Effector CD4-positive, alpha-beta T cell (primary cell): ENCODE measurements at regions not wholly inside any gene's neighbourhood (a gene's known extent, or its start where the extent isn't known, plus 50 kb on each side); places are given as distances from the start of the nearest gene placed in this dataset.
A peak's percentile ranks its signal among the peaks of the same experiment; 100 is the strongest.
"Not testable (repeated sequence)": the region's sequence is repeated elsewhere in the genome, so short reads cannot be mapped to it uniquely, and the experiment has no call there.

Source experiments
- DNase-seq: peaks from one replicate; pipeline ENCODE4 v3.0.0-alpha.2; 2020

DNA sequence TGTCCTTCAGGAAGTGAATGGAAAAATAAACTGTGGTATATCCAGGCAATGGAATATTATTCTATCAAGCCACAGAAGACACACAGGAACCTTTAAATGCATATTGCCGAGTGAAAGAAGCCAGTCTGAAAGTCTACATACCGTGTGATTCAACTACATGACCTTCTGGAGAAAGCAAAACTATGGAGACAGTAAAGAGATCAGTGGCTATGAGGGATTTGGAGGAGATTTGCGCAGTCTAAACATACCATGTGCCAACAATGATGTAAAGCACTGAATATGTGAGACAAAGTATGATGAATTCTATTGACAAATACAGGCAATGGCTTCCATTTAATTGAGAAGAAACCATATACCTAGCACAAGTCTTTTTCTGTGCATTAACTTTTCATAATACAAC, 518.3 kb upstream of the ZNF337 start:
- no peak for DNase-seq

DNA sequence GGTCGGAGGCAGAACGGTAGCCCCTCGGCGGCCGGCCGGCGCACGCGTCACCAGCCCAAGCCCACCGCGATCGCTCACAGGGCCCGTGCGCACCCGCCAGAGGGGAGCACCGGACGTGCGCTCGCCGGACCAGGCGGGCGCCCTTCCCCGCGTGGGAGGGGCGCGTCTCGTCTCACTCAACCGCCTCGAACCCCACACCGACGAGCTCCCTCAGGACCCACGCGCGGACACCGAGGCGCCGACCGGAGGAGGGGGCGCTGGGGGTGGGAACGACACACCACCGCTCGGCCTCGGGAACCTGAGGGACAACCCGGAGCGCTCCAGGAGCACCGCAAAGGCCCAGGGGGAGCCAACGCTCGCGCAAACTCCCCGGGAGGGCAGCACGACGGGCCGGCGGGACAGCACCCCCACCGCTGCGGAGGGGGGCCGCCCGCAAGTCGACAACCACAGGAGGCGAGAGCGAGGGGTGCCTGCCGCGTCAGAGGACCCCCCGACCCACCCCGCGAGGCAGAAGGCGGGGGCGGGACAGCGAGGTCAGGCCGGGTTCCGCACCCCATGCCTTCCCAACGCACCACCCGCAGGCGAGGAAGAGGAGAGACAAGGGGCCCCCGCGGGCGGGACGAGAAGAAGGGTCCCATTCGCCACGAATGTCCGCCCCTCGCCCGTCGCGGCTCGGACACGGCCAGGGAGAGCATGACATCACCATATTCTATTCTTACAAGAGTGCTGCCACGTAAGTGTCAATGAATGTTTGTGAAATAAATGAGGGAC, 512.7 kb upstream of the ZNF337 start:
- DNase-seq = no peak

DNA sequence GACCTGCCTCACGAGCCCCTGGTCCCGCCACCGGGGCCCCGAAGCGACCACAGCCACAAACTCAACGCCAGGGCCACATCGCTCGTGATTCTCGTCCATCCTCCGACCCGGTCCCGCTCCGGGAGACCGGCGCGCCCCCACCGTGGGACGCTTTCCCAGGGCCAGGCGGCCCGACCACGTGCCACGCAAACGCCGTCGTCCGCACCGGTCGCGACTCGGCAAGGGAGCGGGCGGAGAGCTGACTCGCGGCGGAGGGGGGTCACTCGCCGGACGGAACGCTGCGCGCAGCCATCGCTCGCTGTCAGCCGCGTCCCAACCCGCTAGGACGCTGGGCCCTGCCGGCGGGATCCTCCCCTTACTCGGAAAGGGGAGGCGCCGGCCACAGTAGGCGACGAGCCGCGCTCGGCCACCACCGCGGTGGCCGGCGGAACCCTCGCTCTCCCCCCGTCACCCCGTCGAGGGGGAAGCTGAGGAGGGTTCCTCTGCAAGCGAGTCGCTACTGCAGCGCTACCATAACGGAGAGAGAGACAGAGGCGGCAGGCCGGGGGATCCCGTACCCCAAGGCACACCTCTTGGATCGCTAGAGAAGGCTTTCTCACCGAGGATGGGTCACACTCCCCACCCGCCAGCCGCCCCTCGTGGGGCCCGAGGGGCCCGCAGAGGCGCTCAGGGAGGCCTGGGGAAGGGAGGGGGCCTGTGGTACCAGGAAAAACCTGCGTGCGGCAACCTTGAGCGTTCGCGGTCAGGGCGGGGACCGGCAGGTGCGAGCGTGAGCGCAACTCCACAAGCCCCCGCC, 511.8 kb upstream of the ZNF337 start:
- DNase-seq = peak; percentile 2

DNA sequence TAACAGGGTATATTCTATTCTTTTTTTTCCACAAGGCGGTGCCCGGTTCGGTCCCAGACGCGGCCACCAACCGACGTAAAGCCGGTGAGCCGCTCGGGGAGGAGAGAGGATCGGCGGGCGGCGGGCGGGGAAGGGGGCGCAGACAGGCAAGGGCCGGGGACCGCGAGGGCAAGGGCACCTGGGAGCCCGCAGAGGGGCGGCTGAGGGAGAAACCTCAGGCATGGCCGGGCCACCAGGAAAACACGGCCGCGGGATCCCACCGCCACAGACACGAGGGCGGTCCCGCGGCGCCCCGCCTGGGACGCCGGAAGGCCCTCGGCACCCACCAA, 511.3 kb upstream of the ZNF337 start:
- DNase-seq = not testable (repeated sequence)

DNA sequence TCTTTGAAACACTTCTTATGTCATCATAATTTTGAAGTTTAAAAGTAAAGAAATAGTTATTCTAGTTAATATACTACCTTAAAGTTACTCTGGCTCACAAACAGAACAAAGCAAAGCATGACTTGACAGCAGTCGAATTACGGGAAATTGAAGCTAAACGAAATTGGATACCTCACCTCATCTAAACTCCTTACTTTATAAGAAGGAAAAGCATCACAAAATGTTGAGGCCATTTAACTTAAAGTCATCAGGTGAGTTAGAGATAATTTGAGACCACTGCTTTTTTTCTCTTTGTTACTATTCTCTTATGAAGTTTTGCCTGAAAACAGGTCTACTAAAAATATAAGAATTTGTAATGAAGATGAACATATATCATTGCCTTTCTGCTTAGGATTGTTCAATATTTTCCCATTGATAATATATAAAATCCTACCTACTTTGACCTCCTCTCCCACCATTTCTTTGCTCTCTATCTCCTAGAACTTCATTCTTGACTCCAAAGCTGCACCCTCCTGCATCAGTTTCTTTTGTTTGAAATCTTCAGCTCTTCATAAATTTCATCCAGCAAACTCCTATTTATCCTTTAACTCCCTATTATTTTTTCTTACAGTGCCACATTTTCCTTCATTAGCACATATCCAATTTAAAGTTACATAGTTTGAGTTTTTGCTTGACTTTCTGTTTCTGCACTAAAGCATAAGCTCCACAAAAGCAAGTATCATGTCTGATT, 510.7 kb upstream of the ZNF337 start:
- DNase-seq = no peak

DNA sequence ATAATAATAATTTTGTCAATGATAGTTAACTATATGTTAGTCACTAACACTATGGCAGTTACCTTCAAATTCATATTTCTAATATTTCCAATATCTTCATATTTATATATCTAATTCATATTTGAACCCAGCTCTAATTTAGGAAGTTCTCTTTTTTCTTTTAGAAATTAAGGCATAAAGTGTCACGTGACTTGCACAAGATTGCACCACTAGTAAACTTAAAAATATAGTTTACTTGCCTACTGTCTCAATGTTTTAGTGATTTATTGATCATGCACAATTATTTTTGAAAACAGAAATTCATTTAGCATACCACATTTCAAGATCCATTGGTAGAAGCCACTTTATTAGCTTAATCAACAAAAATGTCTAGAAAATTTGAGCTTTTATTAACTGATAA, 508.7 kb upstream of the ZNF337 start:
- DNase-seq = no peak

DNA sequence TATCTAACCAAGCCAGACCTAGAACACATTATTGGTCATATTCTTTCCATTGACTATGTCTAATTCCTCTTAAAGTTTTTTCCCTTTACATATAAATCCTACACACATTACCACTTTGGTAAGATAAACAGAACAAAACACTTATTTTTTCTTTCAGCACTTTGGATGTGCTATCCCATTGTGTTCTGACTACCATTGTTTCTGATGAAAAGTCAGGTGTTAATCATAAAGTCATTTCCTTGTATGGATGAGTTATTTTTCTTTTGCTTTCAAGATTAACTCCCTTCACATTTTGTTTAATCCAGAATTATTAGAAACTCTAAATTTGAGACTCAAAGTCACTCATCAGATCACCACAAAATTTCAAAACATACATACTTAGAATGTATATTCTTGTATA, 504.4 kb upstream of the ZNF337 start:
- not testable (repeated sequence) for DNase-seq

DNA sequence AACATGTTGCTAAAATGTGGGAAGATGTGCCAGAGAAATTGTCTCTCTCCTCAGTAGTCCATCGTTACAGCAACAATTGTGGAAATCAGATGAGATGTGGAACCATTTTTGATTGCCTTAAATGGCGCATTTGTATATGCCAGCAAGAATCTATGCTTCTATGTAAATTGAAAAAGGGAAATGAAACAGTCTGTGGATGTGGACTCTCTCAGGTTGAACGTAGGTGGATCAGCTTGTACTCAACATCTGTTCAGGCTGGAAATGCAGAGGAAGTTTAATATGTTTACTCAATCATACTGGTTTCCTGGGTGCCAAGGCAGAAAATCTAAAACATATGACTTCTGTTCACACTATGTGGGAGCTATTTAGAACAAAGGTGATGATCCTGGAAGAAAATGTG, 490.7 kb upstream of the ZNF337 start:
- not testable (repeated sequence) for DNase-seq

DNA sequence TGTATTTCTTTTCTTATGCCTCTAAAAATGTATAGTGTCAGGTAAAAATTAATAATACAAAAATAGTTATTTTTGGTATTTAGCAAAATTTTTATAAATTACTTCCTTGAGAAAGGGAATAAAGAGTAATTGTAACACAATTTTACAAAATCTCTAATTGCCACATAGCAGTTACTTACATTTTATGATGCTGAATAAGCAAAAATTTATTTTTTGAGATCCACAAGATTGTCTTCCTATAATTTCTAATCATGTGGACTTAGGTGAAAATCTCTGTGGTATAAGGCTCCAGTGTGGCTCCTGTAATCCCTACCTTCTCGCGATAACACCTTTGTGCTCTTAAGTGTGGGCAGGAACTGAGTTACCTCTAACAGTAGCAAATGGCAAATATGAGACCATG, 487.1 kb upstream of the ZNF337 start:
- DNase-seq = not testable (repeated sequence)

DNA sequence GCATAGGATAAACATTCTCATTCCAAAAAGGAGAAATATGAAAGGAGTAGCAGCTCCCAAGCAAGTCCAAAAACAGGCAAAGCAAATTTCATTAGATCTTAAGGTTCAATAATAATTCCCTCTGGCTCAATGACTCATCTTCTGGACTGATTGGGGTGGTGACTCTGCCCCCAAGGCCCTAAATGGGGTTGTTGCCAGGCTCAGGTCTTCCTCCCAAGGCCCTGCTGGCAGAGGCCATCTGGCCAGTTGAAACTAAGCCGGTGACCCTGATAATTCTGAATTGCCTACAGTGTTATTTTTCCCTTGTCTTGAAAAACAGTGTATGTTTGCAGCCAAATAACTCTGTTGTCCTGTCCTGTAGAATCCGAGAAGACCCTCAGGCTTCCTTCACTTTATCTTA, 484.7 kb upstream of the ZNF337 start:
- not testable (repeated sequence) for DNase-seq

DNA sequence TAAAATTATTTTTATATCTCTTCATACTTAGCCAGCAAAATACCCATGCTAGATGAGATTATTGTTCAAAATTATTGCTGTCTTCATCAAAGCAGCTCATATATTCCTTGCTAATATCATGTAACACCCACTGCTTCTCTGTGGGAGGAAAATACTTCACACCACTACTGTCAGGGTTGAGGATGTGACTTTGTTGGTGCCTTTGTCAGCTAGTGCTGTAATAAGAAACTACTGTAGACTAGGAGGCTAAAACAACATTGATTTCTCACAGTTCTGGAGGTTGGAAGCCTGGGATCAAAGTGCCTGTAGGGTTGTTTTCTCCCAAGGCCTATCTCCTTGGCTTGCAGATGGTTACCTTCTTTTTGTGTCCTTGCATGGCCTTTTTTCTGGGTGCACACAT, 475.2 kb upstream of the ZNF337 start:
- not testable (repeated sequence) for DNase-seq

DNA sequence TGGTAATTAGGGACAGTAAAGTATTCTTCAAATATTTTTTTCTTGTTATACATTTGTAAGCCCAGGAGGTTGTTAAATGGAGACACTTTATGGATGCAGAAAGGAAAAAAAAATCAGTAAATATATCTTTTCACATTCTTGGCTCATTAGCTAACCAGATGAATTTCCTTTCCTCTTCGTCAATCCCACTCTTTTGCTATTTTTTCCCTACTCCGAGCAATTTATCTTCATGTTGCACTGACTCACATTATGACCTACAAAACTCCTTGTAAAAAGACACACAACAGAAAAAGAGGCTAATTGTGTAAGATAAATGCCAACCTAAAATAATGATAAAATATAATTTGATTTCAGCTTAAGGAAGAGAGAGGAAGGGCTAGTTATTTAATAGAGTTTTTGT, 472.9 kb upstream of the ZNF337 start:
- DNase-seq = no peak

DNA sequence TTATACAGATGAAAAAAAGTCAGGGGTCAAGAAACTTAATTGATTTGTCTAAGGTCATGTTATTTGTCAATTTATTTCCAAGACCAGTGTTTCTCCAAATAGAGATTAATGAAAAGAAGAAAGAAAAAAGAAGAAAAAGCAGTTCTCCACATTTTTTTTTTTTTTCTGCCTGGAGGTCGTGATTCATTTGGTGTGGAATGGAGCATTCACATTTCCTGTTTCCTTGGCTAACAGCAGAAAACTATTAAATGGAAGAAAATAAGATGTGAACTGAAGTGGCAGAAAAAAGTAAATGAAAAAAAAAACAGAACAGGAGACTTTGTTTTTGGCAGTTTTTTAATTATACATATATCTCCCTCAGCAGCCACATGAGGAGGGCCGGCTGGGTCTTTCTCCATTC, 470.8 kb upstream of the ZNF337 start:
- no peak for DNase-seq

DNA sequence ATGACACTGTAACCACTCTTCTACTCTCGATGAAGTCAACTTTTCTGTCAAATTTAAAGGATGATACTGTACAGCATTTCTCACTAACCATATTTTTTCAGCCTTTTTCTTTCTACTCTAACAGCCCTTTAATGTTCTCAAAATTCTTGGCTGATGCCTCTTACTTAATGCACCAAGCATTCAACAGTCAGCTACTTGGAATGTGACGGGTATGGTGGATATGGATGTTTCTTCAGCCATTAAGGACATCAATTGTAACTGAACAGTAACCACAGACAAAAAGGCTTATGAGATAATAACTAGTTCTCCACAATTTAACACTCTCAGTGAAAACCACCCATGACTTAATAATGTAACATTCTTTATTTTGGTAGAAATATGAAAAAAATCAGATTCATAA, 467.2 kb upstream of the ZNF337 start:
- DNase-seq = no peak

DNA sequence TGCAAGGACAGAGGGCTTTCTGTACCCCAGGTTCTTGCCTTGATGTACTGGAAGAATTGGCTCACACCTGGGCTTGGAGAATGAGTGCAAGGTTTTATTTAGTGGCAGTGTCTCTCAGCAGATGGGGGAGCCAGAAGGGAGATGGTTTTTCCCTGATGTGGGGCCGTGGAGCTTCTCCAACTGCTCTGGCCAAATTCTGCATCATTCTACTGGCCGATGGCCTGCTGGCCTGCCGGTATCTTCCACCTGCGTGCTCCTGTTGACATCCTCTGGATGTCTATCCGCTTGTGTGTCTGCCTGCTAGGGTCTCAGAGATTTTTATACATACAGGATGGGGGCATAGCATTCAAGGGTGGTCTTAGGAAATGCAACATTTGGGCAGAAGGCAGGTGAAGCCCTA, 466.5 kb upstream of the ZNF337 start:
- not testable (repeated sequence) for DNase-seq

DNA sequence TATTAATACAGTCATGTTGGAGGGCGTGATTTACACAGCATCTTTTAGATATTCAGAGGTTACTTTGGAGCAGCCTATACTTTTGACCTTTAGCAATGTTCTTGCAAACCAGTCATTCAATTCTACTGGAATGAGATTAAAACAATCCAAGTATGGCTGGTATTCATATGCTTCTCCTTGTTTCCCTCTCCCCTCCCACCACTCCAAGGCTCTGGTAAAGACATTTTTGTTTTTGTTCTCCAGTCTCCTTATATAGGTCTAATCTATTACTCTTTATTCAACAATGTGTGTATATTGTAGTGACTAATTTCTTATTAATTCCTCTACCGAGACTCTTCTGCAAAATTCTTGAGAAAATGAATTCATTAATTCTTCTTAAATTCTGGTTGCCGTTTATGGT, 465.1 kb upstream of the ZNF337 start:
- DNase-seq = not testable (repeated sequence)

DNA sequence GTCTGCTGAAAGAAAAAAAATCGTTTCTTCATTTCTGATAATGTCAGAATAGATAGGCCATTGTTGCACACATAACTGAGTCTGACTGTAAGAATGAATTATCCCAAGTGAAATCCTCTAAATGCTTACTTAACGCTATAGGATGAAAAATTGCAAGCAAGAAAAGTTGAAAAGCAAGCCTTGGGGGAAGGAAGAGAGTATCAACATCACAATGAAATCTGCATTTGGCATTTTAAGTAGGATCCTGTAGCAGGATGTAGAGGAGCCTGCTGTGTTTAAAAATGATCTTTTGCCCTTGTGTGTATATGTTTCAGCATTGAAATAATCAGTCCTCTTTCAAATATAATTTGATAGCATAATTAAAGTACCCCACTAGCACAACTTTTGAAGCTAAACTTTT, 464.3 kb upstream of the ZNF337 start:
- DNase-seq = not testable (repeated sequence)

DNA sequence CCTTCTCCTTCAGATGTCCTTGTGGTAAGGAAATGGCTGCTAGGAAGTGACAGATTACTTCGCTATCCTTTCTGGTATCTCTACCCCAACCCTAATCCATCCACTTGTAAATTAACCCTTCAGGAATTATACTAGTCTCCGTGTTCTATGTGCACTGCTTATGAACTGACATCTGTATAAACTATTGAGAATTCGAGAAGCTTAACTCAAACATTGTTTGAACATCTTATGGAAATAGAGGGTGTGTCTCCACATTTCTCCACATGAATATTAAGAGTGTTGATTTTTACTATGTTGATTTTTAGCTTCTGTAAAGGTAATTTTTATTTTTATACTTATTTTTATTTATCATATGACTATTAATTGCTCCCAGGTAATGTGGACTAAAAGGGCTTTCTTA, 457.6 kb upstream of the ZNF337 start:
- no peak for DNase-seq

DNA sequence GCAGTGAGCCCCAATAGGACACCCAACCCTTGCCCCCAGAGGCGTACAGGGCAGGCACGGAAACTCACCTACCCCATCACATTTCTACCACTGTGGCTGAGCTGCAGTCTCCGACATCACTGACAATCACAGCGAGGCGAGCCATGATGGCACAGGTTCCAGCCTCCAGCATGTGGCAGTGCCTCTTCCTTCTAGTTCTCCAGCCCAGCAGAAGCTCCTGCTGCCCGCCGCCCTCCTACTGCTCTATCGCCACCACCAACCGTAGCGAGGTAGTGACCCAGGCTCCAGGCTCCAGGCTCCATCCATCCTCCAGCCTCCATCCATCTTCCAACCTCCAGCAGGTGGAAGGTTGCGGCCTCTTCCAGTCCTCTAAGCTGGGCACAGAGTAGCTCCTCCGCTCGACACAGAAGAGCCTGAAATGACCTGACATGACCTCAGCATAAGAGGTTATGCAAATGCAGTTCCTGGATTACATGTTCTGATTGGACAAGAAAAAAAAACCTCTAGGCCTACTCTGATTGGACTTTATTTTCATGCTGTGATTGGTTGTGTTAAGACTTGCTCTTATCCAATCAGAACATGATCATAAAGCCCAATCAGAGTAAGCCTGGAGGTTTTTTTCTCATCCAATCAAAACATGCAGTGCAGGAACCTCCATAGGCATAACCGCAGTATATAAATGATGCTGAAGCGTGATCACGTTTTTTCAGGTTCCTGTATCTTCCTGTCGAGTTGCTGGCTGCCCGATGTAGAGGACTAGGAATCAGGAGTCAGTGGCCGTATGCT, 438.9 kb upstream of the ZNF337 start:
- no peak for DNase-seq

DNA sequence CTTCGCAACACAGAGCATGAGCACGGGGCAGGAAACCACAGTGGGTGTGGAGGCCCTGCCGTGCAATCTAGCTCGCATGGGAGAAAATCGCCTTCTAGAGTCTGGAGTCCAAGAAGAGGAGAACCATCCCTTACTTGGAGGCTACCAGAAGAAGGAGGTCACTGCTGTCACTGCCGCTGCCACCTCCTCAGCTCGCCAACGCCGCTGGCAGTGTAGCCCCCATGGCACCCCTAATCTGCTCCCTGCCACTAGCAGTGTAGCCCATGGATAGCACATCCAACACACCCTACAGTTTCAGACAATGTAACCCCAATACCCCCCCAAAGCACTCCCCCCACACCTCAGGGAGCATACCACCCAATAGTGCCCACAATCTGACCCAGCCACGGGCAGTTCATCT, 438.0 kb upstream of the ZNF337 start:
- no peak for DNase-seq

DNA sequence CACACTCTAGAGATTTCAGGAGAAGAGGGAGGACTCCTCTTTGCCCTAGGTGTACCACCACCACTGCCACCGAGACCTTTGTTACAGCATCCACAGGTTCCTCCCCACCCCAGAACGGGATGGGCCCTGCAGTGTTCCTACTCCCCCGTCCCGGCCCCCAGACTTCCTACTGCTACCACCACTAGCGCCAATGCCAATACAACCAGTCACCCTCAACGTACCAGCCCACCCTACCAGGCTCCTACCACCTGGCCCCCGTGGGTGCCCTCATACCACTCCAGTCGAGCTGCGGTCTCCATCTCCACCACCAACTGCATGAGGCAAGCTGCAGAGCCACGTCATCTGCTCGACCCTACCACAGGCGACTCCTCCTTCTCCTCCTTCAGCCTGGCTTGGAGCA, 437.1 kb upstream of the ZNF337 start:
- DNase-seq = not testable (repeated sequence)

DNA sequence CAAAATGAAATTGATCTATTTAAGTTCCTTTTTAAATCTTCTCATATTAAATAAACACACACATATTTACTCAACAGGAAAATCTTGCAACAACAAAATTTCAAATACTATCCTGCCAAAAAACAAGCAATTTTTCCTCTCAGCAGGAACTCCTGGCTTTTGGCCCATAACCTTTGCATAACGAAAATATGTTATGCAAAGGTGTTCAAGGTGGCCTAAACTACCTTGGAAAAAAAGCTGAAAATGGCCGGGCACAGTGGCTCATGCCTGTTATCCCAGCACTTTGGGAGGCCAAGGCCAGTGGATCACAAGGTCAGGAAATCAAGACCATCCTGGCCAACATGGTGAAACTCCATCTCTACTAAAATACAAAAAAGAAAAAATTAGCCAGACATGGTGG, 424.3 kb upstream of the ZNF337 start:
- not testable (repeated sequence) for DNase-seq

DNA sequence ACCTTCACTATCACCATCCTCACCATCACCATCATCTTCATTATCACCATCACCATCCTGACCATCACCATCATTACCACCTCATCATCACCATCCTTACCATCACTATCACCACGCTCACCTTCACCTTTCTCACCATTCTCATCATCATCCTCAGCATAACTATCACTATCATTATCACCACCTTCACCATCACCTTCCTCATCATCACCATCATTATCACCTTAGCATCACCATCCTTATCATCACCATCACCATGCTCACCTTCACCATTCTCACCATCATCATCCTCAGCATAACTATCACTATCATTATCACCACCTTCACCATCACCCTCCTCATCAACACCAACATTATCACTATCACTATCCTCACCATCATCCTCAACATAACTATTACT, 397.8 kb upstream of the ZNF337 start:
- not testable (repeated sequence) for DNase-seq
